HG03139 (cell line): ENCODE measurements at regions not wholly inside any gene's neighbourhood (a gene's known extent, or its start where the extent isn't known, plus 50 kb on each side); places are given as distances from the start of the nearest gene placed in this dataset.

Experiments used
- ATAC-seq: cut with Tn5 transposase; IDR thresholded peaks from one replicate; pipeline ENCODE4 v1.9.1; 2021; ENCODE audit not compliant: unreplicated experiment

DNA sequence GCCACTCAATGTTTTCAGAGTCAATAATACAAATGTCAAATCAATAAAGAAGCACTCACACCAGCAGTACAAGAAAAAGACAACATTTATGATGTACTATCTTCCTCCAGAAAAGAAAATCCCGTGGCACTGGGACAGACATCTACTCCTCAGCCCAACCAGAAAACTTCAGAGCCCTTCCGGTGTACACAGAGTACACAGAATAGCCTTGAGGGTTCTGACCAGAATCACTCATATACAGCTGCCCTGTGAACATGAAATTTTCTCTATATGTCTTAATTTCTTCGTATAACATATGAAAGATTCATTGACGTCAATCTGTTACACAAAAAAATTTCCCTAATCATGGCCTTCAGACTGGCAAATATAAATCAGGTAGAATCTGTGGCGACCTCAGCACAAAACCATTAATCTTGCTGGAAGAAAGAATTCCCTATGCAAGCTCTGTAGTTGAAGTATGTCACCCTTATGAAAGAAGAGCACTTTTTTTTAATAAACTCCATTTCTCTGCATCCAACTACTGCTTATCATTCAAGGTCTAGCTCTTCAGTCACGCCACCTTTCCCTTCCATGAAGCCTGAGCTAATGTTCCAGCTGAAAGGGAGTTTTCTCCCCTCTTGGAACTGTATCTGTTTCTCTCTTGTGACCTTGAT lies 53.8 kb upstream of the PLAAT1 start:
- ATAC-seq = no peak

- ATAC-seq = peak; percentile 70
Measured at GRCh38 chr3:193190146-193190786, 50.8 kb upstream of the PLAAT1 start.
